B cell (primary cell): ENCODE measurements at regions not wholly inside any gene's neighbourhood (a gene's known extent, or its start where the extent isn't known, plus 50 kb on each side); places are given as distances from the start of the nearest gene placed in this dataset.
"Not testable (repeated sequence)": the region's sequence is repeated elsewhere in the genome, so short reads cannot be mapped to it uniquely, and the experiment has no call there.

ENCODE experiments used
- ATAC-seq: fragments of 200-7000 bp; cut with Tn5 transposase; one replicate; pipeline ENCODE4 v1.10.0; 2021; ENCODE audit warnings: low read depth, mild to moderate bottlenecking, moderate number of reproducible peaks, moderate library complexity
- CTCF ChIA-PET: fragments of 350-600 bp; sonication (Branson Sonifier 250); formaldehyde crosslinking; loops from one replicate; lab custom pipeline; 2021; ENCODE audit warnings: antibody characterized with exemption, inconsistent platforms; lab: Charles Lee
- POLR2A ChIA-PET: fragments of 350-600 bp; sonication (Branson Sonifier 250); formaldehyde crosslinking; loops from one replicate; lab custom pipeline; 2021; ENCODE audit warnings: antibody characterized with exemption; lab: Charles Lee
- DNase-seq: peaks from one replicate; pipeline ENCODE4 v3.0.0; 2013
- H2AFZ ChIP-seq: 2 replicates; pipeline ENCODE4 v1.6.1; 2012; ENCODE audit warnings: mild to moderate bottlenecking, low read depth, low read length; ENCODE audit not compliant: insufficient read depth, poor library complexity, severe bottlenecking
- H3K27ac ChIP-seq, 2 donors: 1 replicate in 1 of 2; 2 replicates in 1 of 2; pipeline ENCODE4 v1.5.1; 2012 to 2013; ENCODE audit warnings: low read length in 2 of 2, mild to moderate bottlenecking in 2 of 2, moderate library complexity in 1 of 2
- H3K27me3 ChIP-seq, 4 experiments: fragments of 200-600 bp in 1 of 4; sonication (generic) in 1 of 4; replicated peaks in 1 of 4; 1 replicate in 2 of 4; 2 replicates in 2 of 4; pipeline versions ENCODE4 v1.6.1 to v1.7.0; 2013 to 2016; ENCODE audit warnings: low read length in 3 of 4, mild to moderate bottlenecking in 2 of 4, mixed read lengths in 1 of 4, moderate library complexity in 1 of 4; ENCODE audit not compliant: insufficient read depth in 4 of 4, control insufficient read depth in 3 of 4; ENCODE audit errors: control extremely low read depth in 1 of 4
- H3K36me3 ChIP-seq, 2 experiments: replicated peaks in 1 of 2; 1 replicate in 1 of 2; 2 replicates in 1 of 2; pipeline versions ENCODE4 v1.6.1 to v1.7.1; 2013; ENCODE audit warnings: low read length in 1 of 2; ENCODE audit not compliant: insufficient read depth in 2 of 2, control insufficient read depth in 1 of 2; ENCODE audit errors: control extremely low read depth in 1 of 2, extremely low read depth in 1 of 2
- H3K4me1 ChIP-seq, 2 donors: fragments of 200-600 bp in 1 of 2; sonication (generic) in 1 of 2; 1 replicate in 1 of 2; 2 replicates in 1 of 2; pipeline versions ENCODE4 v1.5.1 to v1.6.1; 2013 to 2017; ENCODE audit warnings: low read length in 2 of 2; ENCODE audit not compliant: control insufficient read depth in 2 of 2, insufficient read depth in 2 of 2
- H3K4me2 ChIP-seq: replicated peaks from 2 replicates; pipeline ENCODE3; 2012; ENCODE audit warnings: mild to moderate bottlenecking, low read depth, low read length; ENCODE audit not compliant: poor library complexity, severe bottlenecking
- H3K4me3 ChIP-seq, 5 experiments: fragments of 200-600 bp in 1 of 5; sonication (generic) in 1 of 5; 1 replicate in 3 of 5; 2 replicates in 2 of 5; pipeline versions ENCODE4 v1.5.1 to v1.7.0; 2011 to 2016; ENCODE audit warnings: low read length in 4 of 5, mild to moderate bottlenecking in 4 of 5, low read depth in 2 of 5, control low read depth in 1 of 5, moderate library complexity in 1 of 5; ENCODE audit not compliant: insufficient read depth in 1 of 5; ENCODE audit errors: control extremely low read depth in 1 of 5, extremely low read depth in 1 of 5
- H3K79me2 ChIP-seq: fragments of 200-600 bp; sonication (generic); one replicate; pipeline ENCODE4 v1.6.0; 2016; ENCODE audit warnings: low read length; ENCODE audit not compliant: control insufficient read depth, insufficient read depth
- H3K9ac ChIP-seq: fragments of 200-600 bp; sonication (generic); 2 replicates; pipeline ENCODE4 v1.6.1; 2017; ENCODE audit warnings: mild to moderate bottlenecking, low read length, moderate library complexity
- H3K9me3 ChIP-seq, 3 donors: one replicate each; pipeline versions ENCODE4 v1.6.1 to v1.7.1; 2013; ENCODE audit warnings: low read length in 2 of 3; ENCODE audit not compliant: control insufficient read depth in 2 of 3, insufficient read depth in 1 of 3; ENCODE audit errors: control extremely low read depth in 1 of 3
- H4K20me1 ChIP-seq: 2 replicates; pipeline ENCODE4 v1.6.0; 2012; ENCODE audit warnings: mild to moderate bottlenecking, low read length; ENCODE audit not compliant: insufficient read depth, control insufficient read depth, poor library complexity, severe bottlenecking
- H3K27ac Mint-ChIP-seq: one replicate; pipeline ENCODE4 v1.8.0; 2021; ENCODE audit warnings: mixed read lengths
- H3K27me3 Mint-ChIP-seq: one replicate; pipeline ENCODE4 v1.8.0; 2021; ENCODE audit warnings: mixed read lengths
- H3K4me1 Mint-ChIP-seq: one replicate; pipeline ENCODE4 v1.8.0; 2021; ENCODE audit warnings: mixed read lengths
- H3K4me3 Mint-ChIP-seq: one replicate; pipeline ENCODE4 v1.8.0; 2021; ENCODE audit warnings: mixed read lengths
- H3K9me3 Mint-ChIP-seq: one replicate; pipeline ENCODE4 v1.8.0; 2022; ENCODE audit warnings: mixed read lengths; ENCODE audit not compliant: insufficient read depth
- CTCF ChIP-seq: fragments of 200-600 bp; IDR thresholded peaks from one replicate; pipeline ENCODE4 v1.8.0; 2022; ENCODE audit warnings: antibody characterized with exemption, mild to moderate bottlenecking
- EZH2 ChIP-seq: IDR thresholded peaks from 2 replicates; pipeline ENCODE4 v1.6.1; 2012; ENCODE audit warnings: borderline replicate concordance, low read depth, mild to moderate bottlenecking, moderate library complexity, low read length; ENCODE audit not compliant: insufficient read depth, poor library complexity, severe bottlenecking
- WGBS: methylation state at CpG from one replicate; pipeline ENCODE4 v1.1.5; 2013; ENCODE audit warnings: missing lambda C conversion rate; ENCODE audit not compliant: insufficient coverage; 5-methylcytosine and 5-hydroxymethylcytosine counted together
- intact Hi-C: fragments of 100-400 bp; cut with micrococcal nuclease; formaldehyde crosslinking; loops from one replicate; pipeline ENCODE4 v1.10.0; 2022

GRCh38 chr4:19187691-19188090 is 1064.0 kb upstream of the SLIT2 start:
- no CpG with 5 or more reads among the region's 3 CpGs for whole genome bisulfite sequencing
- H3K79me2 ChIP-seq: no peaks in the 10 kb centered on the region
- H3K27ac ChIP-seq: no peak overlapping the region
- TF ChIP-seq CTCF (no peak), EZH2 (no peak)
- no peaks in the 10 kb centered on the region for H3K27me3 Mint-ChIP-seq
- no peaks in the 10 kb centered on the region for H3K4me1 ChIP-seq
- CTCF ChIA-PET: no interaction called here
- no peak overlapping the region for H3K4me3 ChIP-seq
- H2AFZ ChIP-seq: no peak overlapping the region
- no peaks in the 10 kb centered on the region for H3K27me3 ChIP-seq
- H3K27ac Mint-ChIP-seq: no peak overlapping the region
- intact Hi-C loops: no loop called here
- H3K4me1 Mint-ChIP-seq: no peaks in the 10 kb centered on the region
- H3K36me3 ChIP-seq: no peaks in the 10 kb centered on the region
- POLR2A ChIA-PET: no interaction called here
- H3K9me3 ChIP-seq: no peaks in the 10 kb centered on the region
- no peaks in the 10 kb centered on the region for H4K20me1 ChIP-seq
- H3K4me3 Mint-ChIP-seq: no peak overlapping the region
- H3K4me2 ChIP-seq: no peak overlapping the region
- no peak overlapping the region for H3K9ac ChIP-seq
- ATAC-seq (no peak), DNase-seq (no peak)
- peaks cover 4% of the 10 kb centered on the region for H3K9me3 Mint-ChIP-seq

GRCh38 chr4:19187096-19187495 is 1064.6 kb upstream of the SLIT2 start:
- Histone ChIP-seq H3K36me3 (no peaks in the 10 kb centered on the region), H2AFZ (no peak overlapping the region), H3K9ac (no peak overlapping the region), H3K27me3 (no peaks in the 10 kb centered on the region), H3K4me2 (no peak overlapping the region), H3K4me1 (no peaks in the 10 kb centered on the region), H3K9me3 (no peaks in the 10 kb centered on the region), H3K79me2 (no peaks in the 10 kb centered on the region), H4K20me1 (no peaks in the 10 kb centered on the region), H3K4me3 (no peak overlapping the region), H3K27ac (no peak overlapping the region)
- H3K9me3 Mint-ChIP-seq: peaks cover 4% of the 10 kb centered on the region
- no peak for DNase-seq
- no CpG with 5 or more reads among the region's 2 CpGs for WGBS
- ATAC-seq: no peak
- no peak overlapping the region for H3K27ac Mint-ChIP-seq
- TF ChIP-seq CTCF (no peak), EZH2 (no peak)
- H3K27me3 Mint-ChIP-seq: no peaks in the 10 kb centered on the region
- POLR2A ChIA-PET: no interaction called here
- CTCF ChIA-PET: no interaction called here
- H3K4me3 Mint-ChIP-seq: no peak overlapping the region
- intact Hi-C loops: no loop called here
- H3K4me1 Mint-ChIP-seq: no peaks in the 10 kb centered on the region

- H3K27me3 ChIP-seq, H3K79me2 ChIP-seq, H3K27me3 Mint-ChIP-seq, H3K36me3 ChIP-seq, H3K9ac ChIP-seq, ATAC-seq, H3K4me3 Mint-ChIP-seq, H3K4me1 ChIP-seq, H4K20me1 ChIP-seq, POLR2A ChIA-PET, H3K4me3 ChIP-seq, intact Hi-C loops, H3K9me3 Mint-ChIP-seq, H3K27ac ChIP-seq, H2AFZ ChIP-seq, H3K4me1 Mint-ChIP-seq, DNase-seq, H3K27ac Mint-ChIP-seq, H3K4me2 ChIP-seq, CTCF ChIA-PET, H3K9me3 ChIP-seq: not testable (repeated sequence)
Observed at GRCh38 chr4:19181631-19182030, 1070.1 kb upstream of the SLIT2 start.
